OCI-LY1 (cell line): ENCODE measurements at regions not wholly inside any gene's neighbourhood (a gene's known extent, or its start where the extent isn't known, plus 50 kb on each side); places are given as distances from the start of the nearest gene placed in this dataset.

Experiments
- CTCF ChIP-seq: fragments of 200-600 bp; sonication (generic), shearing (Covaris generic); IDR thresholded peaks from 2 replicates; pipeline ENCODE4 v1.5.1; 2017; ENCODE audit warnings: mild to moderate bottlenecking, antibody characterized with exemption, low read length, moderate library complexity, mixed read lengths
- EZH2 ChIP-seq: fragments of 200-600 bp; sonication (generic), shearing (Covaris generic); IDR thresholded peaks from 2 replicates; pipeline ENCODE4 v1.8.0; 2017; ENCODE audit warnings: borderline replicate concordance, mixed run types, mild to moderate bottlenecking, antibody characterized with exemption, low read length, moderate library complexity, mixed read lengths

GRCh38 chr12:82089369-82090121, 268.6 kb downstream of the CCDC59 start:
- TF ChIP-seq CTCF, result no peak
- no peak for TF ChIP-seq EZH2
